ENCODE measurements at regions not wholly inside any gene's neighbourhood (a gene's known extent, or its start where the extent isn't known, plus 50 kb on each side); places are given as distances from the start of the nearest gene placed in this dataset.

- no peak for TF ChIP-seq TAF1 (IDR thresholded peaks at IDR 0.05; ENCODE audit: low read depth)
- TF ChIP-seq CREB1 (IDR thresholded peaks at IDR 0.05; ENCODE audit: low read depth) = no peak
- TF ChIP-seq CEBPB (IDR thresholded peaks at IDR 0.05) = no peak
- no peak for TF ChIP-seq TEAD4 (IDR thresholded peaks at IDR 0.05)
- TF ChIP-seq REST (IDR thresholded peaks at IDR 0.05; ENCODE audit: low read depth) = no peak
- no peak for TF ChIP-seq MAX (IDR thresholded peaks at IDR 0.05)
- no peak for TF ChIP-seq RAD21 (IDR thresholded peaks at IDR 0.05; ENCODE audit: low read depth)
- no peak for TF ChIP-seq ZBTB7A (IDR thresholded peaks at IDR 0.05; ENCODE audit: low read depth)
- TF ChIP-seq TCF12 (IDR thresholded peaks at IDR 0.05; ENCODE audit: low read depth) = no peak
These were observed 89.1 kb upstream of the AGR3 start for GRCh38 chr7:16970732-16971482.

Data from Ishikawa (cell line).